ENCODE measurements at regions not wholly inside any gene's neighbourhood (a gene's known extent, or its start where the extent isn't known, plus 50 kb on each side); places are given as distances from the start of the nearest gene placed in this dataset.
"Not testable (repeated sequence)": the region's sequence is repeated elsewhere in the genome, so short reads cannot be mapped to it uniquely, and the experiment has no call there.

DNA sequence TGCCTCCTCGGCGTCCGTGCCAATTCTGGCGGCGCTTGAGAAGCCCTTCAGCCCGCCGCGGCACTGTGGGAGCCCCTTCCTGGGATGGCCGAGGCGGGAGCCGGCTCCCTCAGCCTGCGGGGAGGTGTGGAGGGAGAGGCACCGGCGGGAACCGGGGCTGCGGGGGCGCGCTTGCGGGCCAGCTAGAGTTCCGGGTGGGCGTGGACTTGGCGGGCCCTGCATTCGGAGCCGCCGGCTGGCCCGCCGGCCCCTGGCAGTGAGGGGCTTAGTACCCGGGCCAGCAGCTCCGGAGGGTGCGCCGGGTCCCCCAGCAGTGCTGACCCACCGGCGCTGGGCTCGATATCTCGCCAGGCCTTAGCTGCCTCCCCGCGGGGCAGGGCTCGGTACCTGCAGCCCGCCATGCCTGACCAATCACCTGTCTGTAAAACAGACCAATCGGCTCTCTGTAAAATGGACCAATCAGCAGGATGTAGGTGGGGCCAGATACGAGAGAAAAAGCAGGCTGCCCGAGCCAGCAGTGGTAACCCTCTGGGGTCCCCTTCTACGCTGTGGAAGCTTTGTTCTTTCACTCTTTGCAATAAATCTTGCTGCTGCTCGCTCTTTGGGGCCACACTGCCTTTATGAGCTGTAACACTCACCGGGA lies 76.9 kb upstream of the TCF4 start:
- not testable (repeated sequence) for DNase-seq

DNA sequence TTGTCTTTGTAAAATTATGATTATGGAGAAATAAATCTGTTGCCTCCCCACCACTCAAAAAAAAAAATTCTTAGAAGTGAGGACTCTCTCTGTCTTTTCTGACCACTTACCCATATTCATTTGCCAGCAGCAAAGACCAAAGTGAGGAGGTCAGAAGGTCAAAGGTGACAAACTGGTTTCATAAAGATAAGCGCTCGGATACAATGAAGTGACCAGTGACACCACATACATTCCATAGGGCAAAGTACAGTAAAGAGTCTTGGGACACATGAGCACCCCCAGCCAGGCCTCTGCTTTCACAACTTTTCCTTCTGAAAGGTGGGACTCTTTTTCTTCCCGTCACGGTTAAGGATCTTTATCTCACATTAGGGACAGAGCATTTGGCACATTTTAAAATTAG lies 75.9 kb upstream of the TCF4 start:
- DNase-seq, result no peak

DNA sequence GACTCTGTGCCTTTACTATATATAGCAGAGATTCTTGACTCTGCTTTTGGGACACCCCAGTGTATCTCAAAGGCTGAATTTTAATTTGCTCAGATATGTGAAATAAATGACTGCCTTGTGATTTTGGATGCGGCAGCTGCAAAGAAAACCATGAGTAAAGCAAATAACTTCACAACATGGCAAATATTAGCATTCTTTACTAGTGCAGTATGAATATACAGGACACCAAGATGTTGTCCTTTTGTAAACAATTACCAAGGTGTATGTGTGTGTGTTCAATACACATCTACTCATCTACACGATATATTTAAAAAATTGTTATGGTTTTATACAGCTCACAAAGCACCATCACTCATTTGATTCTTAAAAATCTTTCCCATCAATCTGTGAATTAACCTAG lies 70.6 kb upstream of the TCF4 start:
- DNase-seq, result no peak

DNA sequence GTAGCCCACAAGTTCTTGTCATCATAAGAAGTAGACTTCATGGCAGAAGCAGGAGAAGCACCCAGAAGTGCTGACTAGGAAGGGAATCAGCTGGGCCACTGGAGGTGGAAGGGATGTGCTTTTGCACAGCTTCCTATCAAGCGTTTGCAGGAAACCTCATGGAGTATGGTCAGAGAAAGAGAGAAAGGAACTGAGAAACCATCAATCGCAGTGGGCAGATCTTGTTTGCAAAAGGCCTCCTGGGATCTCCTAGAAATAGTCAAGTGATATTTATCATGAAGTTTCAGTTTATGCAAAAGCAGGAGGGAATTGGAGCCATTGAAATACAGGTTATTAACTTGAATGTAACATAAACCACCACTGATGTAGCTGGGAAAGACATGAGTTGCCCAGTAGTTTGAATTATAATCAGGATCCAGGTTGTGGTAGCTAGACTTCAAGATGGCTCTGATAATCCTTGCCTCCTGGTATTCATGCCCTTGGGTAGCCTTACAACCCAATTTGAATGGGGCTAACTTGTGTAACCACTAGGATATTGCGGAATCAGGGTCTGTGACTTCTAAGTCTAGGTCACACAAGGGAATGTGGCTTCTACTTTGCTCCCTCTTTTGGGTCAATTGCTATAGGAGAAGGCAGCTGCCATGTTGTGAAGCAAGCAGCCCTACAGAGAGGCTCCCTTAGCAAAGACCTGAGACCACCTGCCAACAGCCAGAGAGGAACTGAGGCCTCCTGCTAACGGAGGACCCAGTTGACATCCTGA lies 69.8 kb upstream of the TCF4 start:
- no peak for DNase-seq

DNA sequence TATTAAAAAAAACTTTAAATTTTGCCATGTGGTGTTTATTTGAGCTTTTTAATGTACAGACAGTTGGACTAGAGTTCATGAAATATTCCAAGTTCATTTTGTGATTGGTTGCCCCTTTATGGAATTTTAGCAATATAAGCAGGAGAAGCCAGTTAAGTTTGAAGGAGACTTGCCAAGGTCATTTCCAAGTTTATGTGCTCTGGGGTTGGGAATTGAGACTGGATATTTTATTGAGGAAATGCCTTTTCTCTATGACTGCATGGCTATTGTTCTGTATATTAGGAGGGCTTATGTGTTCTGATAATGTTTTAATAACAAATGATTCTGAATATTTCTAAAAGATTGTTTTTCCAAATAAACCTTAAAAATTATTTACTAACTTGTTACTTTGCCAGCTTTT lies 67.0 kb upstream of the TCF4 start:
- no peak for DNase-seq

DNA sequence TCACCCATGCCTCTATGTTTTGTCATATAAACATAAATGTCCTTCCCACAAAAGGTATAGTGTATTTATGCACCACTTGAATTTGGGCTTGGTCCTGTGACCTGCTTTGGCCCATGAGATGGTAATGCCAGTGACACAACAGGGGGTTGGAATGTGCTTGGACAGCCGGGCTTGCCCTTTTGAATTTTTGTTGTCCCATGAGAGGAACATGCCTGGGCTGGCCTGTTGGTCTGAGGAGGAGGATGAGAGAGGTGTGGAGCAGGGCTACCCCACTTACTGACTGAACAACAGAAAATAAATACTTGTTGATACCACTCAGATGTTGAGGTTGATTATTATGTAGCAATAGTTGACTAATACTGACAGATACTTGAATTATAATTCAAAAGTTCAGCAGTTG lies 63.2 kb upstream of the TCF4 start:
- DNase-seq, result no peak

DNA sequence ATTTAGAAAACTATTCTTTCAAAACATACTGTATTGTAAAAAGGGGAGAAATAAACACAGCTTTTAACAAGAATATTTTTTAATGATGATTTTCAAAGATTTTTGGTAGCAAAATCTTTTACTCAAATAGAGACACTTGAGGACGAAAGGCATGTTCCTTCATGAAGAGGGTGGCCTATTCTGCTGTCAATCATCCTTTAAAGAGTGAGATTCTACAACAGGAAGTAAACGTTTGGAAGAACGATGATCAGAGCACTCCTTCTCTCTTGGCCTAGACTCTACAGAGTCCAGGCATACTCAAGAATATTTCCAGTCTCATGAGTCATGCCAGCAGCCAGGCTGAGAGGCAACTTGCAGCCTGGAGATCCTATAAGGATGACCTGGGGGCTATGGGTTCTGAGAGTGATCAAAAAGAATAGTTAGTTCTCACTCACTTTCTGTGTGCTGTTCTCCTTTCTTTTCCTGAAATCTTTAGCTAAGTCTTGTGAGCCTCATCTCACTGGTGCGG lies 62.4 kb upstream of the TCF4 start:
- DNase-seq, result no peak

DNA sequence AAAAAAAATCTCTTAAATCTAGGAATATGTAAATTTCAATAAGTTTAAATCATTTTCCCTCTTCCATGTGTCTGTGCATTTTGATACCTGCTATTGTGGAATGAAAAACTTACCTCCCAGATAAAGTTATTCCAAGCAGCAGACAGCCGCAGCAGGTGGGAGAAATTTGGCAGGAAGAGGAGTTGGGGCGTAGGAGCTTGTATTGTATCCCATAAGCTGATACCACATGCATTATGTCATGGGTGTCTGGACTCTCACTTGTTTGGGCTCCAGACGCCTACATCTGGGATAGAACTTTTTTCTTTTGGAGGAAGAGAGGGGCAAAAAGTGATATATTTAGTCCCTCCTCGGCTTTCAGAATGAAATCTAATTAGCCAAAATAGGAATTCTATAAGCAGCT lies 59.3 kb upstream of the TCF4 start:
- DNase-seq, result no peak

DNA sequence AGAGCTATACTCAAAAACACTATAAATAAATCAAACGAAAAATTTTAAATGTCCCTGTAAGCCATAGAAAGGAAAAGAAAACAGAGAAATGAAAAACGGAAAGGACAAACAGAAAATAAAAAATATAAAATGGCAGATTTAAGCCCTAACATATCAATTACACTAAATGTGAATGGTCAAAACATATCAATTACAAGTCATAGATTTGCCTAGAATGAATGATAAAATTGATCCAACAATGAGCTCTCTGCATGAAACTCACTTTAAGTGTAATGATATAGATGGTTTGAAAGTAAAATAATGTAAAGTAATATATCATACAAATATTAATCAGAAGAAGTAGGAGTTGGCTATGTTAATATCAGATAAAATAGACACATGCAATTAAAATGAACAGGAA lies 54.2 kb upstream of the TCF4 start:
- DNase-seq, result no peak

DNA sequence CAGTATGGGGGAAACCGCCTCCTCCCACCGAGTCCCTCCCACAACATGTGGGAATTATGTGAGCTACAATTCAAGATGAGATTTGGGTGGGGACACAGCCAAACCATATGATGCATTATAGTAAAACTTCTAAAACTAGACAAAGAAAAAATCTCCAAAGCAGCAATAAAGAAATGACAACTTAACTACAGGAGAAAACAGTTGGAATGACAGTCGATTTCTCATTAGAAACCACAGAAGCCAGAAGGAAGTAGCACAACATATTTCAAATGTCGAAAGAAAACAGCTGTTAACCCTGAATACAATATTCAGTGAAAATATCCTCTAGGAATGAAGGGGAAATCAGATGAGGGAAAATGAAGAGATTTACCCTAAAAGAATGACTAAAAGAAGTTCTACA lies 53.5 kb upstream of the TCF4 start:
- DNase-seq, result no peak

All from nucleus accumbens (tissue), 56 donors.